GM12892 (cell line): ENCODE measurements at regions not wholly inside any gene's neighbourhood (a gene's known extent, or its start where the extent isn't known, plus 50 kb on each side); places are given as distances from the start of the nearest gene placed in this dataset.
"Not testable (repeated sequence)": the region's sequence is repeated elsewhere in the genome, so short reads cannot be mapped to it uniquely, and the experiment has no call there.

Experiments
- DNase-seq: peaks from one replicate; pipeline ENCODE4 v3.0.0; 2011; ENCODE audit not compliant: insufficient read length
- FAIRE-seq: peaks from 2 replicates; lab custom pipeline; 2011; peaks lifted over from hg19 to GRCh38; lab: Jason Lieb, UNC
- POLR2A ChIP-seq: IDR thresholded peaks from 2 replicates; pipeline ENCODE4 v1.6.1; 2011; ENCODE audit warnings: low read depth, low read length, control low read depth
- POLR2AphosphoS5 ChIP-seq: IDR thresholded peaks from 2 replicates; pipeline ENCODE4 v1.6.1; 2011; ENCODE audit warnings: low read depth, low read length, control low read depth
- TAF1 ChIP-seq: IDR thresholded peaks from 2 replicates; pipeline ENCODE4 v1.6.1; 2011; ENCODE audit warnings: low read depth, mild to moderate bottlenecking, control low read depth, low read length, borderline replicate concordance

DNA sequence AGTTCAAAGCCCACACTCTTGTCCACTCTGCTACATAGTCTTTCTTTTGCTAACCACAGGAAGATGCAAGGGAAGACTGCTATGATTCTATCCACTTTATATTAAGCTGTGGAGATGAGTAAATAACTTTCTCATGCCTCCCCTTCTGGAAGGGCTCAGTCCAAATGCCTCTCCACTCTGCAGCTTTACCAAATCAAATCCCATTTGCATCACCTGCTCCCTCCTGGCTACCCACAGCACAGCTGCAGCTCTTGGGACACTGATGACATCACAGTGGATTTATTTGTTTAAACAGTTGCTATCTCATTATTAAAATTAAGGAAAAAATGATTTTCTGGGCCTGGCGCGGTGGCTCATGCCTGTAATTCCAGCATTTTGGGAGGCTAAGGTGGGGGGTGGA, 1544.9 kb upstream of the WWC1 start:
- FAIRE-seq (no peak), DNase-seq (no peak)
- TF ChIP-seq TAF1 (no peak), POLR2A (no peak), POLR2AphosphoS5 (no peak)

GRCh38 chr5:166750376-166750775, 1541.1 kb upstream of the WWC1 start:
- TF ChIP-seq TAF1 (no peak), POLR2AphosphoS5 (no peak), POLR2A (no peak)
- no peak for FAIRE-seq
- no peak for DNase-seq

- TF ChIP-seq POLR2AphosphoS5 (no peak), POLR2A (no peak), TAF1 (no peak)
- FAIRE-seq = no peak
- DNase-seq = no peak
Measured at GRCh38 chr5:166758151-166758550, 1533.3 kb upstream of the WWC1 start.

GRCh38 chr5:166767858-166768257, 1523.6 kb upstream of the WWC1 start:
- FAIRE-seq (no peak), DNase-seq (no peak)
- TF ChIP-seq POLR2A = no peak

GRCh38 chr5:166768536-166768935, 1522.9 kb upstream of the WWC1 start:
- FAIRE-seq = no peak
- no peak for TF ChIP-seq POLR2AphosphoS5
- TF ChIP-seq TAF1 = no peak
- no peak for TF ChIP-seq POLR2A
- no peak for DNase-seq

DNA sequence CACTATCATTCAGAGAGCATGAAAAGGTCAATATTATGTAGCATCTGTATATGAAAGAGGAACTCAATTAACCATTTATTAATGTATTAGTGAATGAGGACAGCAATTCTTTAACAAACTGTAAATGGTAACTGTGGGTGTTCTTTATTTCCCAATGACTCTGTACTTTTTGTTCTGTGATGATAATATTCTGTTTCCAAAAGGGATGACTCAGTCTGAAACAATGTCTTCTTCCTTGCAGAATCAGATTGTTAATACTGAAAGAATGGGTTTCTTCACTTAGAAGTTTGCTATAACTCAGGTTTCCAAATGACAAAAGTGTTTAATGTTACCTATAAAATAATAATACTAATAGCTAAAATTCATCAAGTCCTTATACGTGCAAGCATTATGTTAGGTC, 1518.7 kb upstream of the WWC1 start:
- DNase-seq (no peak), FAIRE-seq (no peak)
- no peak for TF ChIP-seq POLR2A
- no peak for TF ChIP-seq TAF1
- TF ChIP-seq POLR2AphosphoS5 = no peak

GRCh38 chr5:166781737-166782136, 1509.7 kb upstream of the WWC1 start:
- no peak for TF ChIP-seq TAF1
- TF ChIP-seq POLR2A = no peak
- TF ChIP-seq POLR2AphosphoS5 = no peak
- DNase-seq (no peak), FAIRE-seq (no peak)

DNA sequence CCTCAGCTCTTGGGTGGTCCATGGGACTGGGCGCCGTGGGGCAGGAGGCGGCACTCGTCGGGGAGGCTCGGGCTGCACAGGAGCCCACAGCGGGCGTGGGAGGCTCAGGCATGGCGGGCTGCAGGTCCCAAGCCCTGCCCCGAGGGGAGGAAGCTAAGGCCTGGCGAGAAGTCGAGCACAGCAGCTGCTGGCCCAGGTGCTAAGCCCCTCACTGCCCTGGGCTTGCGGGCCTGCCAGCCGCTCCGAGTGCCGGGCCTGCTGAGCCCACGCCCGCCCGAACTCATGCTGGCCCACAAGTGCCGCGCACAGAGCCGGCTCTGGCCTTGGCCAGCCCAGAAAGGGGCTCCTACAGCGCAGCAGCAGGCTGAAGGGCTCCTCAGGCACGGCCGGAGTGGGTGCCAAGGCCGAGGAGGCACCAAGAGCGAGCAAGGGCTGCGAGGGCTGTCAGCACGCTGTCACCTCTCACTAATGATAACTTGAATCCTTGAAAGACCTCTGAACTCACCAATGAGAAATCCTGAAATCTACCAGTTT, 1506.8 kb upstream of the WWC1 start:
- no peak for FAIRE-seq
- TF ChIP-seq POLR2AphosphoS5 = no peak
- TF ChIP-seq TAF1 = no peak
- no peak for TF ChIP-seq POLR2A
- no peak for DNase-seq

GRCh38 chr5:166786178-166786577, 1505.3 kb upstream of the WWC1 start:
- FAIRE-seq (no peak), DNase-seq (no peak)
- no peak for TF ChIP-seq POLR2AphosphoS5
- TF ChIP-seq TAF1 = no peak

- TF ChIP-seq POLR2AphosphoS5 (no peak), TAF1 (no peak), POLR2A (no peak)
Measured at GRCh38 chr5:166786889-166787288, 1504.6 kb upstream of the WWC1 start.

DNA sequence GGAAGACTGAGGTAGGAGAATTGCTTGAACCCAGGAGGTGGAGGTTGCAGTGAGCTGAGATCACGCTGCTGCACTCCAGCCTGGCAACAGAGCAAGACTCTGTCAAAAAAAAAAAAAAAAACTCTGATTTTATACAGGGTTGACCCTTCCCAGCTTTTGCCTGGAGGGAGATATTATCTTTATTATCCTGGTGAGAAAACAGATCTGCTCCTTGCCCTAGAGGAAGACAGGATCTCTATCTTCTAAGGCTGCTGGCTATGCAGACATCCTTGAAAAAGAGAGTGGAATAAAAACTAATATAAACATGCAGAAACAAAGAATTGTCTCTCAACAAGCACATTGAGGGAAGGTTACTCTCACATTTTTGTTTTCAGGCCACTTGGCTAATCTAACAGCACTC, 1503.4 kb upstream of the WWC1 start:
- DNase-seq (no peak), FAIRE-seq (no peak)
- no peak for TF ChIP-seq POLR2A
- no peak for TF ChIP-seq TAF1
- TF ChIP-seq POLR2AphosphoS5 = no peak

More at GRCh38 chr5:166786889-166787288, 1504.6 kb upstream of the WWC1 start:
- FAIRE-seq (no peak), DNase-seq (no peak)

GRCh38 chr5:166795756-166796155, 1495.7 kb upstream of the WWC1 start:
- DNase-seq (no peak), FAIRE-seq (no peak)
- no peak for TF ChIP-seq POLR2A

DNA sequence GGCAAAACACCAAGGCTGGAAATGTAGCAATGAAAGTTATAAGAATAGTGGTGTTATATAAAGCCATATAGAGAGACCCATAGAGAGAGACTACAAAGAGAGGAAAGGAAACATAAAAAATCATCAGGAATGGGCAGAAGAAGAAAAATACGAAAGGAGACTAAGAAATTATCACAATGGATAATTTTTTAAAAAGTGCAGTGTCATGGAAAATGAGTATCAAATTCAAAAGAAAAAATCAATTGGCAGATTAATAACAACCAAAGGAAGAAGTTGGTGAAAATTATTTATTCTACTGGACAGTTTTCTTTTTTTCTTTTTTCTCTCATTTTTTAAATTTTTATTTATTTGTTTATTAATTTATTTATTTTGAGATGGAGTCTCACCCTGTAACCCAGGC, 1488.4 kb upstream of the WWC1 start:
- no peak for TF ChIP-seq TAF1
- no peak for TF ChIP-seq POLR2AphosphoS5
- TF ChIP-seq POLR2A = no peak
- FAIRE-seq = no peak
- no peak for DNase-seq

GRCh38 chr5:166804223-166804622, 1487.2 kb upstream of the WWC1 start:
- not testable (repeated sequence) for DNase-seq, FAIRE-seq

DNA sequence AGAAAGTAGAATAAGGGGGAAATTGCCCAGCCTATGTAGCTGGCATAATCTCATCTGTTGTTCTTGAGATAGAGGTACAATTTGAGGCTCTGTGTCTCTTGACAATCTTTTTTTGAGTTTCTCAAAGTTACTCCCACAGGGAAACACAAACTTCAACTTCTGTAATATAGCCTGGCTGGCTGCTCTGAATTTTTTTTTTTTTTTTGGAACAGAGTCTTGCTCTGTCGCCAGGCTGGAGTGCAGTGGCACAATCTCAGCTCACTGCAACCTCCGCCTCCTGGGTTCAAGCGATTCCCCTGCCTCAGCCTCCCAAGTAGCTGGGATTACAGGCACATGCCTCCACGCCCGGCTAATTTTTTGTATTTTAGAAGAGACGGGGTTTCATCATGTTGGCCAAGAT, 1486.8 kb upstream of the WWC1 start:
- not testable (repeated sequence) for DNase-seq, FAIRE-seq

GRCh38 chr5:166810093-166810658, 1481.3 kb upstream of the WWC1 start:
- not testable (repeated sequence) for DNase-seq, FAIRE-seq
